ENCODE measurements at regions not wholly inside any gene's neighbourhood (a gene's known extent, or its start where the extent isn't known, plus 50 kb on each side); places are given as distances from the start of the nearest gene placed in this dataset.

DNA sequence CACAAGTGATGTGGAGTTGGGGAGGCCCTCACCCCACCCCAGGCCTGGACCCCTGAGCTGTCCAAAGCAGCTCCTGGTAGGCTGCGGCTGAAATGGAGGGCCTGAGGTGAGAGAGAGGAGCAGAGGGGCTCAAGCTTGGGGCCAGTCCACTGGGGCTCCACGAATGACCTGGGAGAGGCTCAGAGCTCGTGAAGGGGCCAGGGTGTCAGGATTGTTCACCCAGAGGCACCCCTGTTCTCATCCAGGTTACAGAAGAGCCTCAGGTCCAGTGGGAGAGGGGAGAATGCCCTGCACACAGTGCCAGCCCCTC is 102.2 kb upstream of the RET start:
- no peak for DNase-seq

DNA sequence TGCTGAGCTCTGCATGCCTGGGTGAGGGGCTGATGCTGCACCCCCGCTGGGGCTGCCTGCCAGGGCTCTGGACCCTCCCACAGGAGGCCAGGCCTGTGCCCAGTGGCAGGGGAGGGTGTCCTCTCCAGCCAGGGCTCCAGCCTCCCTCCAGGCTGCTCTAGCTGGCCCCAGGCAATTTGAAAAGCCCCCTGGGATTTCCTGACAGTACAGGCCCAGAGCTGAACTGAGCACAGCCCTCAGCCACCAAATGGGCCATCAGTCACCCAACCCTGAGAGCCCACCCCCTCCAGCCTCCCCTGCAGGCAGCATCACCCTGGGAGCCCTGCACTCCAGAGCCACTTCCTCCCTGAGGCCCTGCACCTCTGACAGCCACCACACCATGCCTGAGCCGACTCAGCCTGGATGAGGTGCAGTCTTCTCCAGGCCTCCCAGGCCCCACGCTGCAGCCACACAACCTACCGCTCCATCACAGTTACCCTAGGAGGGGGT is 101.8 kb upstream of the RET start:
- DNase-seq: no peak

DNA sequence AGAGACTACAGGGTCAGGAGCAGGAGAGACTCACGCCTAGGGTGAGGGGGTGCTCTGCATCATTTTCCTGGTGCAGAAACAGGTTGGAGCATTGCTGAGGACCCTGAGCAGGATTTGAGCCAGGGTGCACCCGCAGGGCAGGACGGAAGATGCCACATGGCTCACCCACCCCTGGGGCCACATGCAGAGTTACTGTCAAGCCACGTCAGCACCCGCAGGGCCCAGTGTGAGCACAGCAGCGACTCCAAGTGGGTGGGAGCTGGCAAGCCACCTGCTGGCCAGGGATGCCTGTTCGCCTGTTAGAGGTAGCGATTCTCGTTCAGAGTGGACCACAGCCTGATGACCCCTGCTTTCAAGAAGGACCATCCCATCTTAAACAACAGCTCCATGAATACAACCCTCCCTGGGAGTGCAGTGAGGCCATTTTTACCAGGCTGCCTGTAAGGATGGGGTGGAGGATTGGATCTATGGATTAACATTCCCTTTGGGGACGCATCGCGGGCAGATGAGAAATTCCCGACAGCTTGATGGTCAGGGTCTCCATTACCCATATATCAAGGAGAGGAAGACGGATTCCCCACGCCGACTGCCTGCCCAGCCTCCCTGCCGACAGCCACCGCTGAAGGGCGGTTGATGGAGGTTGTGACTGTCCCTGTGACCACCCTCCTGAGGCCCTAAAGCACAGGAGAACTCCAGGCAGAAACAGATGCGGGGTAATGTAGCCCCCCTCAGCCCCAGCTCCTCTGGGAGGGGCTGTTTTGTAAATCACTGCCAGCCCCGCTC is 101.1 kb upstream of the RET start:
- no peak for DNase-seq

DNA sequence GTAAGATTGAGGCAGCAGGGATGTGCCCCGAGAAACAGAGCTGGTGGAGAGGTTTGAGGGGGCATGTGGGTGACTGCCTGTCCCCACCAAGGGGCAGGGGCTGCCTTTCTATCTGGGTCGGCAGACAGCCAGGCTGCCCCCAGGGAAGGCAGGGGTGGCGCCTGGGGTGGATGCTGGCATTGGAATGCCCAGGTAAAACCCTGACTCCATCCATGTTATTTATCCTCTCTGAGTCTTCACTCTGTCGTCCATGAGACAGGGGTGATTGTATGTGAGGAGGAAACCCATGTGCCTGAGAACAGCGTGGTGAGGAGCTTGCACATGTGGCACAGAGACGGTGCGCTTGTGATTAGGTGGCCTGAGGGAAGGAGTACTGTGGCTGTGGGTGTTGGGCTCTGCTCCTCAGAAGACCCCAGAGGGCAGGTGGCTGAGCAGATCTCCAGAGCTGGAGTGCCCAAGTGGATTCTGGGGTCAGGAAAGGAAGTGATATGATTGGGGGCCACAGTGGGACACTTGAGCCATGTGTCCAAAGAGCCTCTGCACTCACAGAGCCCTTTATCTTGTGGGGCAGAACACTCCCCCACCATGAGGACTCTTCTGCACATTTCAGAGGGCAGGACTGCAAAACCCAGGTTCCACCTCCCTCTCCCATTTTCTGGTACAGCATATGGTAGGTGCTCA is 100.4 kb upstream of the RET start:
- no peak for DNase-seq

DNA sequence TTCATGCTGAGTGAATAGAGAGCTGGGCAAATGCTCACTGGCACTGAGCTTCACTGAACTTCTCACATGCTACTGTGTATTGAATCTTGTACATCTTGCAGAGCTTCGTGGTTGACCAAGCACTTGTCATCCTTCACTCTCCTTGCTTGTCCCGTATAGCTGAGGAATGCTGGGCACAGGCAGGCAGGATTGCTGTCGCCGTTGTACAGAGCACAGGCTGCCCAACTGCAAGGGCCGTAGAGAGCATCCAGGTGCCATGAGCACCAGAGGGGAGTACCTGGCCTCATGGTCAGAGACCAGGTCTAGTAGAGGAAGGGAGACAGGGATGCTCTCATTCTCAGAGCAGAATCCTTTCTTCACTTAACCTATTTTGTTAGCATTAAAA is 99.8 kb upstream of the RET start:
- DNase-seq: no peak

DNA sequence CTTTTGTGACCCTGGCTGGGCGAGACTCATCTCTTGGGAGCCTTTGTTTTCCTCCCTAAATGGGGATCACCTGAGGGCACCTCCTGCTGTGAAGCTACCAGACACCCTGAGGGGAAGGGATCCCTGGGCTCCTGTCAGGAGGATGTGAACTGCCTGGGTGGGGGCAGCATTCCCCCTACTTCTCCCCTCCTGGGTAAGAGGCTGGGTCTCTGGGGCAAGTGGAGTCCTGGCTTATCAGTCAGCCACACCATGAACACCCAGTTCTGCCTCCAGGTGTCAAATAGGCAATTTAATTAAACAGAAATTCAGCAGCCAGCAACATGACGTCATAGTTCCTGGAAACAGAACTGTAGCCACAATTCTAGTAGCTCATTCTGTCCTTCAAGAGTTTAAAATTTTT is 97.7 kb upstream of the RET start:
- no peak for DNase-seq

DNA sequence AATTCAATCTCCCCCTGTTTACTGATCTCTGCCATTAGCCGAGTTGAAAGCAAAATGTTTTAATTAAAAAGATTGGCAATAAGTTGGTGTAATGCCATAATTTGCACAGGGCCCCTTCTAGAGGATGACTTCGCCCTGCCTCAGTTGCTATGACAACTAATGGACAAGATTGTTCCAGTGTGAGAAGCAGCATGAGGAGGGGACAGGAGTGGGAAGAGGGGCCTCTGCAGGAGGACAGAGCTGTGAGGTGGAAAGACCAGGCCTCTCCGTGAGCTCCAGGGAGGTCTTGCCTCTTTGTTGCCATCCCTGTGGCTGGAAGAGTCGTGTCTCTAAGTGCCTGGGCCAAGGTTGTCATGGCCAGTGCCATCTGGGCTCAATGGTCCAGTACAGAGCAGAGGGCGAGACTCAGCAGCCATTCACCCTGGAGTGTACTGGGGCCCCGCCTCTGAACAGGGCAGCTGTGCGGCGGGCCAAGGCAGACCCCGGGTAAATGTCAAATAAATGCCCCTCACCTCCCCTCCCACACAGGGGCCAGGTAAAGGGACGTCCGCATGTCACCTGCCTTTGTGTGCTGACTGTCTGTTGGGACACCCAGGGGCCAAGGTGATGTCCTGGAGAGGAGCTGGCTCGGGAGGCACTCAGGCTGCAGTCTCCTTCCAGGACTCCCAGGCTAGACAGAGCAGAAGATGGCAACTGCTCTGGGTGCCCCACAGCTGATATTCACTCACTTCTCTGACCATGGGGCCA is 97.0 kb upstream of the RET start:
- DNase-seq: no peak

DNA sequence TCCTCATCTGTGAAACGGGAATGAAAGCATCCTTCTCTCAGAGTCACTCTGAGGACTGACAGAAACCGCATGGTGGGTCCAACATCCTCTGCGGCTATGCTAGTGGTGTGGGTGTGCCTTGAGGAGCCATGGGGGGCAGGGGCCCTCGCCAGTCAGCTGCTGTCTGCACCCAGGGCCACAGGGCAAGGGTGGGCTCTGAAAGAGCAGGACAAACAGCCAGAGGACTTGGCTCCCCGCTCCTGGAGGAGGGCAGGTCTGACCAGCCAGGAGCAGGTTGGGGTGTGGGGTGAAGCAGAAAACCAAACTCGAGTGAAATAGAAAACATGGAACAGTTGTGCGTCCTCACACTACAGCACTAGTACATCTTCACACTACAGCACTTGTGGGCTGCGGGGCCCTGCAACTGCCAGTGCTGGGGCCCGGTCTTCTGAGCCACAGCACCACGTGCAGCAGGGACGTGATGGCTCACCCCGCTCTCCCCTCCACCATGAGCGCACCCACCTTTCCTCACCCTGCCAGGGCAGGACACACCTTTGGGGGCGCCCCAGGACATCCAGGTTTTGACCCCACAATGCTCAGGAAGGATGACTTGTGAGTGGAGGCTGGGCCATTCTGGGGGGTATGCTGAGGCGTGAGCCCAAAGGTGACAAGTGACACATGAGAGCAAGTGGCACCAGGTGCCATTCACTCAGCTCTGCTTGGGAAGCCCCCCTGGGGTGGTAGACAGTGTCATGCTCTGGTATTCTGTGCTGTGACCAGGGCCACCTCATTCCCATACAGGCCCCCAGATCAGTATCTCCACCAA is 96.1 kb upstream of the RET start:
- no peak for DNase-seq

DNA sequence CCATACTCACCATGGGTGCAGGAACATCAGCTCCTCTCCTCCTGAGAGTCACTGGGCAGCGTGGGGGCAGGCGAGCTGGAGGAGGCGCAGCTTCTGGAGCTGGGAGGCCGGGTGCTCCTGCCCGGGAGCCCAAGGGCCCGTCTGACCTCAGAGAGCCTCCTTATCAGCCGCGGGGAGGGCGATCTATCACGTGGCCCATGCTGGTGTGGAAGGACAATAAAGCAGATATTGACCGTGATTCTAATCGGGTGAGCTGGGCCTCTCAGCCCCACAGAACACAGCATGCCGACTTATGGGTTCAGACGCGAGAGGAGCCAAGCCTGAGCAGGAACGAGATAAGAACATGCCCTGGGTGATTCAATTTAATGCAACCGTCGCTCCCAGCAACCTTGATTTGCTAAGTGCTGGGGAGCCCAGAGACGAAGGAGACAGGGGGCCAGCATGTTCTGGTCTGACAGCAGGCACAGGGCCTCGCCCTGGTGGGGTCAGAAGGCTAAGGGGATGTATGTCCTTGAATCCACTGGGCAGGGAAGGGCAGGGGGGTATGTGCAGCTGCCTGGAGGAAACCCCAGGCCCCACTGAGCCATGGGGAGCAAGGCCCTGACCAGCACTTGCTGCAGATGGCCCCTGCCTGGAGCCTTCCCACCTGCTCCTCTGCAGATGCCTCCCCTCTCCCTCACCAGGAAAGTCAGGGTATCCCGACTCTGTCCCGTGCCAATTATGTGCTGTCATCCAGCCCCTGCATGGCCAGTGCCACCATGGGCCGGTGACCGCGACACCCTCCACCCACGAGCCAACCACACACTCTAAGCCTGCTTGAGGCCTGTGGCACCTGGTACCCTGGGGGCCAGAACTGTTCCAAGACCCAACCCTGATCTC is 95.3 kb upstream of the RET start:
- no peak for DNase-seq

DNA sequence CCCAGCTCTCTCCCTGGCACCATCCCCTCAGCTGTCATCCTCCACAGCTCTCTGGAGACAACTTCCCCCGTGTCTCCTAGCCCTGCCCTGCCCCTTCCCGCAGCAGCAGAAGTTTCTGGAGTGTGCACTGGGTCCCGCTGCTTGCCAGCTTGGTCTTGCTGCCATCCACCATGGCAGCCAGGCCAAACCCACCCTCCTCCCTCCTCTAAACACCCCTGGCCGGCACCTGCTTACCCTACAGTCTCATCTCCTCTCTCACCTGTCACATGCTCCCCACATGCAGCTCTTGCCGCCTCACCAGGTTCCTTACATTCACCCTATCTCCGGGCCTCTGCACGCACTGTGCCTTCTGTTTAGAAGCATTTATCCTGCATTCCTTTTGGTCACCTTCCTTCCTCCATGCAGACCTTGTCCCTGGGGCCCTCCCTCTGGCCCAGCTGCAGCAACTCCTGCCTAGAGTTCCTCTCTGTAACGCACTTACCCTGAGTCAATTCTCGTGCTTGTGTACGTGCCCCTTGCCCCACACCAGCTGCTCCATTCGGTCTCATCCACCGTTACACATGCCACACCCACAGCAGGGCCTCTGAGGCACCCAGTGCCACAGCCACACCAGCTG is 93.9 kb upstream of the RET start:
- no peak for DNase-seq

DNA sequence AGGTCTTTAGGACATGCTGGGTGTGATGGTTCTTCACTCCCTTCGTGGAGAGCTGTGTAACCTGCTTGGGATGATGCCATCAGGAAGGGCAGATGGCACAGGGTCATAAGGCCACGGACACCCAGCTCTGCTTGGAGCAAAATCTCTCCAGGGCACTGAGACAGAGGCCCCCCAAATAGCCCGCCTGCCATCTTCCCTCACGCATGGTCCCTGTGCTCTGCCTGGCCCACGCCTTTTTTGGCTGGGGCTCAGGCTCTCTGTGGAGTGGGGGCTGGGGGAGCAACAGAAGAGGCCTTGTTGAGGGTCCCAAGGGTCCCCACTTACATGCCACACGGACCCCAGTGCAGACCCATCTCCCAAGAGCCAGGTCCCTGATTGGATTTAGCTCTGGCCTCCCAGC is 93.3 kb upstream of the RET start:
- no peak for DNase-seq

DNA sequence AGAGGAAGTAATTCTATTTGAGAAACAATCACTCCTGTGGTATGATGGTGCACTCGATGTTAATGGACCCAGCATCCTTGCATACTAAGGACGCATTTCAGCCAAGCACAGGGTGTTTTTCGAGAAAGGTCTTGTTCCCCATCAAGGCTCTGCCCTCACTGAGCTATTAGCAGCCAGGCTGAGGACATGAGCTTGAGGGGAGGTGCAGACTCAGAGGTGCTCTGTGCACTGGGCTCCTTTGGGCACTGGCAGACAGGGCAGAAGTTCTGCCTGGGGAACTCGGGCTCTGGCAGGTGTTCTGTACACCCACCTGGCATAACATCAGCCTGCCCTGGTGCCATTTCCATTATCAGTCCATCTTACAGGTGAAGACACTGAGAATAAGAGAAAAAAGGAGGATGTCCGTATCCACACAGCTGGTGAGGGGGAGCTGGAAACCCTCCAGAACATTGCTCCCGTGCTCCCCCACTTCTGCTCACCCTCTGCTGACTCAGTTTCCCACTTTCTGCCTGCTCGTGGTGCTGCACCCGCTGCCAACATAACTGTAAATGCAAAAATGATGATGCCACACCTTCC is 92.7 kb upstream of the RET start:
- DNase-seq: no peak

DNA sequence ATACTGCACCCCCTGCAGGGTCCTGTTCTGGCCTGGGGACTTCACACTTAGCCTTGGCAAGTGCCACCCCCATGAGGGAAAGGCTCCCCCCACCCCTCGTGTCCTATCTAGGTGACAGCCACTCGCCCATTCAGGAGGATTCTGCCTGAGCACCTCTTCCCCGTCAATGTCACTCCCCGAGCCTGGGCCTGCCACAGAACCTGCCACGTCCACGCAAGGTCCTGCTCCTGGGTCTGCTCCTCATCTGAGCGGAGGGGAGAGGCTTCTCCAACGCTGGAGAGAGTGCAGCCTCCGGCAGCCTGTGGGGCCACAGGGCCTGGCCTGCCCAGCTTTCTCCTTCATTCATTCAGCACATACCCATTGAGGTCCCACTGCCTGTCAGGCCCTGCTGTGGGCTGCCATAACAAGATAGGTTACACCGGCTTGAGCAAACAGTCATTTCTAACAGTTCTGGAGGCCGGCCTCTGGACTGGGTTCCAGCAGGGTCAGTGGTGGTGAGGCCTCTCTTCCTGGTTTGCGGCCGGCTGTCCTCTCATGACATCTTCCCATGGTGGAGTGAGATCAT is 92.0 kb upstream of the RET start:
- DNase-seq: no peak

DNA sequence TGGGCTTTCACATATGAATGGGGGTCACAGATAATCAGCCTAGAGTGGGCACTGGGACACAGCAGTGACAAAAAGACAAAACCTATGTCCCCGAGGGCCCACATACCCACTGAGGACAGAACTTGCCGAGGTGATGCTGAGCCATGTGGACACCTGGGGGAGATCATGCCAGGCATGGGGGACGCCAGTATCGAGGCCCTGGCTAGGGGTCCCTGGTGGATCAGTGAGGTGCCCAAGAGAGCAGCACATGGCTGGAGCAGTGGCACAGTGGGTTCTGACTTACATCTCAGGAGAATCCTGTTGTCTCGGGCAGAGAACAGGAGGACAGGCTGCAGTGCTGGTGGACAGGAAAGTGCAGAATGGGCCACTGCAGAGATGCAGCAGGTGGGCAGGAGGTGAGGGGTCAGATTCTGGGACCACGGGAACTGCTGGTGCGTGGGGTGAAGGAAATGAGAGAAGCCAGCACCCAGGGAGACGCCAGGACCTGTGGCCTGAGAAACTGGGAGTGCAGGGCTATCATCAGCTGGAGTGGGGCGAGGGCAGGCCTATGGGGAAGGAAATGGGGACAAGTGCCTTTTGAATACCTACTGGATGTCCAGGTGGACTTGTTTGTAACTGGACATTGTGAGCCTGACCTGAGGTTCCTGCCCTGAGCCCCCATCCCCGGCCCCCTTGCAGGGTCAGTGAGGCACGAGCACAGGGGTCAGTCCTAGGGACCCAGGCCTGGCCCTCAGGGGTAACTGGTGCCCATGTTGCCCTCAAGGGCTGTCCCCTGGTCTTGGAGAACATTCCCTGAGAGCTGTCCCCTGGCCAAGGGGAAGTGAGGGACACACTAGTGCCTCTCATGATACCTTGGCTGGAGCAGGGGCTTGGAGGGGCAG is 91.2 kb upstream of the RET start:
- no peak for DNase-seq

DNA sequence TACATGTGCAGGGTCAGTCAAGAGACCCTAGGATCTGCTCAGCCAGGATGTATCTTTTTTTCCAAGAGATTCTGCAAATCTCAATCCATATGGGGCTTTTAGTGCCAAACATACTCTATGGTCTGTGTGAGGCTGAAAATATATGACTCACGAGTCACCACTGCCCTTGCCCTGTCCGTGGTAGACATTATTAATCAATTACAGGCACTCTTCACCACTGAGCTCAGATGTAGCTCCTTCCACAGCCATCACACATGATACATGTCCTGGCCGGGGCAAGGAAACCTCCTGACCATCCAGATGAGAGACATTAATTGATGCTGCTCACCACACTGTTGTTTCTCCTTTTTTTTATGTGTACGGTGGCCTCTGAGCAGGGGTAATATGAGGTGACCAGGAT is 90.2 kb upstream of the RET start:
- DNase-seq: no peak

DNA sequence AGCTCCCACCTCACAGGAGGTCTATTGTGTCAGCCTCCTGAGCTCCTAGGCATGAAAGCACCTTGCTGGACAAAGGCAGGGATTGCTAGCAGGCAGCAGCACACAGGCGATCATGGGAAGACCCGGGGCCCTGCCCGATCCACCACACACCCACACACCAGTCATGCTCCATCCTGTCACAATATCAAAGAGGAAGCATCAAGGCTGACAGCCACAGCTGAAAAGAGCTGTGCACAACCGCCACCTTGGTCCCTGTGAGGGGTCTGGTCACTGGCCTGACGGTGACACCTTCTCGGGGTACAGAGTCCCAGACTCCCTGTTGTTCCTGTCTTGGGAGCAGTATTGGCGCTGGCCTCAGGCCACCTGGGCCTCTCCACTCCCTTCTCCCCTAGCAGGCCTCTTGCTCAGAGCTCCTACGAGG is 89.7 kb upstream of the RET start:
- no peak for DNase-seq

DNA sequence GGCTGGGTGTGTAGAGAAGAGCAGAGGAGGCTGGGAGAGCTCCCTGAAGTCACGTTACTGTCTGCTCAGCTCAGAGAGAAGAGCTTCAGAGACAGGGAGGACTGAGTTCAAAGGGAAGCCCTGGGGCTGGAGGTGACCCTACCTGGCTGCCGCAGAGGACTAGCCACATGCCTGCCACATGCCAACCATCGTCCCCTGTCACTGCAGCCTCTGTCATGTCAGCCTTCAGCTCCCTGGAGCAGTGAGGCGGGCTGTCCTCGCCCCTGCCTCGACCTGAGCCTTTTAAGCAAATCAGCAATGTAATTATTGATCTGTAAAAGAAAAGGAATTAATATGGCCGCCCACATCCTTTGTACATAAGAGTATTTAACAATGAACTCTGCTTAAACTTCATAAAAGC is 89.3 kb upstream of the RET start:
- no peak for DNase-seq

DNA sequence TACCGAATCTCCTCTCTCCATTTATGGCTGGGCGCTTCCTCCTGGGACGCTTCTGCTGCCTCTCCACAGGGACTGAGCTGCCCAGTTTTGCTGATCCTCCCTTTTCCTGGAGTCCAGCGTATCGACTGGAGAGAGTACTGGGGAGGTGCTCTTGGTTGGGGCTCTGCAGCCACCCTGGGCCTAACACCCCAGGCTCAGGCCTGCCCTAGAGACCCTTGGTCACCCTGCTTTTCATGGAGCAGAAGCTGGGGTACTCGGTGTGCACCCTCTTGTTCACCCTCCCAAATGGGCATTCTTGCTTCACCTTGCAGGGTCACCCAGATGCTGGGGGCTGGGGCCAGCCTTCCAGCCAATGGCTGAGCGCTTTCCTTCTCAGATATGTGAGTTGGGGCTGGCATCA is 88.8 kb upstream of the RET start:
- DNase-seq: no peak

DNA sequence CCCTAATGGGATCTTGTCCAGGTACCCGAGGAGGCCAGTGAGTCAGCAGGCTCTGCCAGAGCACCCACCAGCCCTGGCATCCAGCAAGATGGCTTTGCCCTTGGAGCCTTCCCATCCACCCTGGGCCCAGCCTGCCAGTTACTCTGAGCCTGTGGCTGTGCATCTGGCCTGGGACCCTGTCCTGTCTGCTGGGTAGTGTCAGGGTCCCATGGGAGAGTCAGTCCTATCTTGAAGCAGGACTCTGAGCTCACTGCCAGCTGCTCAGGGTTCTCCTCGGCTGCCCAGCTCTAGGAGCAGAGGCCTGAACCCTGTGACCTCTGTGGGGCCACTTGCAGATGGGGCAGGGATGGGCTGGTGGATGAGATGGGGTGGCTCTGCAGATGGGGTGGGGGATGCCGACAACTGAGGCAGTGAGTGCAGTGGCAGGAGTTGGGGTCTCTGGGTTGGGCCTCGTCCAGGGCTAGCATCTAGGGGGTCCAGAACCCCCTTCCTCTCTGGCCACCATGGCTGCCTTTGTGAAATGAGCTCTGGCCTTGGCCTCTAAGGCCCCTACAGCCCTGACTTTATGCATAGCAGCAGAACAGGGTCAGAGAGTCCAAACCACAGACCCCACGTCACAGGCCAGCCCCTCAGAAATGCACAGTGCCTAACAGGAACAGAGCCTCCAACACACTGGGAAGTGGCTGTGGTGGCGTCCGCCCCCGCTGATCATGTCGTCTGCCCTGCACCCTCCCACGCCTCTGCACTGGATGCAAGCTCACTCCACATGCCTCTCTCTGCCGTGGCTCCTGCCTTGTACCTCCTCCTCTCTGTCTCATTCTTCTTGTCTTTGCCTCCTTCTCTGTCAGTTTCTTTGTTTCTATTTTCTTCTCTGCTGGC is 88.1 kb upstream of the RET start:
- no peak for DNase-seq
